Breast epithelium (tissue), 3 donors: ENCODE measurements at regions not wholly inside any gene's neighbourhood (a gene's known extent, or its start where the extent isn't known, plus 50 kb on each side); places are given as distances from the start of the nearest gene placed in this dataset.

Source experiments
- POLR2A ChIP-seq: fragments of 450-650 bp; IDR thresholded peaks from one replicate; pipeline ENCODE4 v1.6.1; 2016; ENCODE audit warnings: antibody characterized with exemption, mild to moderate bottlenecking, moderate library complexity
- POLR2AphosphoS5 ChIP-seq, 3 donors: sonication (generic); formaldehyde crosslinking; IDR thresholded peaks; one replicate each; pipeline ENCODE4 v1.6.1; 2017; ENCODE audit warnings: antibody characterized with exemption in 3 of 3
- TF ChIP-seq, protein P1 (sequence below), 3 donors: fragments of 450-650 bp; IDR thresholded peaks; one replicate each; pipeline ENCODE4 v1.5.1; 2016 to 2017; ENCODE audit warnings: antibody characterized with exemption in 3 of 3, mild to moderate bottlenecking in 3 of 3, moderate library complexity in 3 of 3

- TF ChIP-seq POLR2AphosphoS5 (IDR thresholded peaks at IDR 0.05) (no peak), POLR2A (no peak)
- TF ChIP-seq, protein P1, sequence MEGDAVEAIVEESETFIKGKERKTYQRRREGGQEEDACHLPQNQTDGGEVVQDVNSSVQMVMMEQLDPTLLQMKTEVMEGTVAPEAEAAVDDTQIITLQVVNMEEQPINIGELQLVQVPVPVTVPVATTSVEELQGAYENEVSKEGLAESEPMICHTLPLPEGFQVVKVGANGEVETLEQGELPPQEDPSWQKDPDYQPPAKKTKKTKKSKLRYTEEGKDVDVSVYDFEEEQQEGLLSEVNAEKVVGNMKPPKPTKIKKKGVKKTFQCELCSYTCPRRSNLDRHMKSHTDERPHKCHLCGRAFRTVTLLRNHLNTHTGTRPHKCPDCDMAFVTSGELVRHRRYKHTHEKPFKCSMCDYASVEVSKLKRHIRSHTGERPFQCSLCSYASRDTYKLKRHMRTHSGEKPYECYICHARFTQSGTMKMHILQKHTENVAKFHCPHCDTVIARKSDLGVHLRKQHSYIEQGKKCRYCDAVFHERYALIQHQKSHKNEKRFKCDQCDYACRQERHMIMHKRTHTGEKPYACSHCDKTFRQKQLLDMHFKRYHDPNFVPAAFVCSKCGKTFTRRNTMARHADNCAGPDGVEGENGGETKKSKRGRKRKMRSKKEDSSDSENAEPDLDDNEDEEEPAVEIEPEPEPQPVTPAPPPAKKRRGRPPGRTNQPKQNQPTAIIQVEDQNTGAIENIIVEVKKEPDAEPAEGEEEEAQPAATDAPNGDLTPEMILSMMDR (IDR thresholded peaks at IDR 0.05): no peak
Measured at GRCh38 chr2:76544901-76545300, 834.2 kb upstream of the GCFC2 start.
